GM19328 (cell line): ENCODE measurements at regions not wholly inside any gene's neighbourhood (a gene's known extent, or its start where the extent isn't known, plus 50 kb on each side); places are given as distances from the start of the nearest gene placed in this dataset.

Experiments
- ATAC-seq: cut with Tn5 transposase; IDR thresholded peaks from one replicate; pipeline ENCODE4 v1.9.1; 2021; ENCODE audit warnings: mild to moderate bottlenecking, moderate library complexity; ENCODE audit not compliant: unreplicated experiment

DNA sequence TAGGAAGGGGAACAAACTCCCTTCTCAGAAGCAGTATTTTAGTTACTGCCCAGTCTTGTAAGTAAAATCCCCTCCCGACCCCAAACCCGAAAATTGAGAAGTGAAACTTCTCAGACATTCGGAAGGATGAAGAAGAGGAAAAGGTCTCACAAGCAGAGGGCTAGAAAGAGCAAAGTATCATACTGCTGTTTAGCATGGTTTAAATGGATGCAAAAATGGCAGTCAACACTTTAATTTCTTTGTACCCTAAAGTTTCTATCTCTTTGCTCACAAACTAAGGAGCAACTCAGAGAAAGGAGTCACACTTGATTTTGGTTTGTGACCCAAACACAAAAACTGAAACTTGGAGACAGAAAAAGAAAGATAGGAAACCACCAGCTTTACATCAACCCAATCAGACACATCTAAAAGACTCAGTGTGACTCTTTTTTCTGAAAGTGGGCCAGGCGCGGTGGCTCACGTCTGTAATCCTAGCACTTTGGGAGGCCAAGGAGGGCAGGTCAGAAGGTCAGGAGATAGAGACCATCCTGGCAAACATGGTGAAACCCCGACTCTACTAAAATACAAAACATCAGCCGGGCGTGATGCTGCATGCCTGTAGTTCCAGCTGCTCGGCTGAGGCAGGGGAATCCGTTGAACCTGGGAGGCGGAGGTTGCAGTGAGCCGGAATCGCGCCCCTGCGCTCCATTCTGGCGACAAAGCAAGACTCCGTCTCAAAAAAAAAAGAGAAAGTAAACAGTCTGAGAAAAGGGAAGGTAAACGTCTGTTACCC lies 63.2 kb upstream of the ATP11B start:
- peak; percentile 79 for ATAC-seq

DNA sequence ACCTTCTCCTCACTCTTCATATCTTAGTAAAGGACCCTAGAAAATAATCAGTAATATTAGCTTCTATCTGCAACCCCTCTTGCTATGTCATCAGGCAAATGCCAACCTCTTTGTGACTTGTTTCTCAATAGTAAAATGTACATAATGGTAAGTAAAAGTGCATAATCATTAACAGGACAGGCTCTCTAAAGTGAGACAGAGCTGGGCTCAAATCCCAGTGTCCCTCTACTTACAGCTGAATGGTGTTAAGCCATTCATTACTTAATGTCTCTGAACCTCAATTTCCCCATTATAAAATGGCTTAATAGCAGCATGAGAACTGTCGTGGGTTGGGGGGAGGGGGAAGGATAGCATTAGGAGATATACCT lies 62.6 kb upstream of the ATP11B start:
- no peak for ATAC-seq

DNA sequence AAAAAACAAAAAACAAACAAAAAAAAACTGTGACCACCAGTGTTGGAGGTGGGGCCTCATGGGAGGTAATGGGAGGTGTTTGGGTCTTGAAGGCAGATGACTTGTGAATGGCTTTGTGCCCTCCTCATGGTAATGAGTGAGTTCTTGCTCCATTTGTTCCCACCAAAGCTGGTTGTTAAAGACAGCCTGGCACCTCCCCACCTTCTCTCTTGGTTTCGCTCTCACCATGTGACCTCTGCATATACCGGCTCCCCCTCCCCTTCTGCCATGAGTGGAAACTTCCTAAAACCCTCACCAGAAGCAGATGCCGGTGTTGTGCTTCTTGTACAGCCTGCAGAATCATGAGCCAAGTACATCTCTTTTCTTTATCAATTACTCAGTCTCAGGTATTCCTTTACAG lies 61.5 kb upstream of the ATP11B start:
- ATAC-seq: no peak

DNA sequence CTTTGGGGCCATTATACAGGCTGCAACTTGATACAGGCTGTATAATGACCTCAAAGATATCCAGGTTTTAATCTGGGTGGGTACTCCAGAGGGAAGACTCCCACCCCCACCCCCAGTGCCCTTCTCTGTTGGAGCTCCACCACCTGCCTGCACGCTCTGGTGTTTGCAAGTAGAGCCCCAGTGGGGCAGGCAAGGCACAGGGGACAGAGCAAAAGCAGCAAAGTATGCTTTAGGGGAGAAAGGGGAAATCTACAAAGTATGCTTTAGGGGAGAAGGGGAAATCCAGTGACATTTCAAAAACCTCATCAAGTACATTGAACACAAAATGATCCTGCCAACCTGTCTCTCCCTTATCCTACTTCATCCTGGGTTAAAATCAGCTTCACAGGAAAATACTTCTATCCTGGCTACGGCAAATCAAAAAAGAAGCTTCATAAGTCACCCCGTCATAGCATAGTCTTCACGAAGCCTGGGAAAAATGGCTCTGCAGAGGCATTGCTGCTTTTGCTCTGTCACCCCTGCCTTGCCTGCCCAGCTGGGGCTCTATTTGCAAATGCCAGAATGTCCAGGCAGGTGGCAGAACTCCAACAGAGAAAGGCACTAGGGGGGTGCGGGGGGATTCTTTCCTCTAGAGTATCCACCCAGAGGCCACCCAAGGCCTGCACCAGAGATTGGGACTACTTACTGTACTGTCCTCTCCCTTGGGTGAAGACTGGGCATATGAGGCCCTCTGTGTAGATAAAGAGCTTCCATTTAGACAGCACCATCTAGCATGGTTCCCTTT lies 60.9 kb upstream of the ATP11B start:
- ATAC-seq: no peak

- no peak for ATAC-seq
Observed at GRCh38 chr3:182735672-182736071, 57.6 kb upstream of the ATP11B start.

DNA sequence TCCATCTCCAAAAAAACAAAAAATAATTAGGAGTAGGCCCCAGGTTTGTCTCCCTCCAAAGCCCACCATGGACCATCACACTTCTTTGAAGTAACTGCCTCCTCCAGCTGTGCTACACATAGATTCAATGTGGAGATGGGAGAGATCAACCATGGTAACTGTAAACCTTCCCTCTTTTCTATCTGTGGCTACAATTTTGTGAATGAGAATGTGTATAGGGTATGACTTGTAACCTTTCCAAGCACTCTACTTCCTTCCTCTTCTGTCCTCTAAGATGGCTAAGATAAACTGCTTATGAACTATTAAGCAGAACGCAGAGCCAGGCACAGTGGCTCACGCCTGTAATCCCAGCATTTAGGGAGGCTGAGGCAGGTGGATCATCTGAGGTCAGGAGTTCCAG lies 55.5 kb upstream of the ATP11B start:
- no peak for ATAC-seq

DNA sequence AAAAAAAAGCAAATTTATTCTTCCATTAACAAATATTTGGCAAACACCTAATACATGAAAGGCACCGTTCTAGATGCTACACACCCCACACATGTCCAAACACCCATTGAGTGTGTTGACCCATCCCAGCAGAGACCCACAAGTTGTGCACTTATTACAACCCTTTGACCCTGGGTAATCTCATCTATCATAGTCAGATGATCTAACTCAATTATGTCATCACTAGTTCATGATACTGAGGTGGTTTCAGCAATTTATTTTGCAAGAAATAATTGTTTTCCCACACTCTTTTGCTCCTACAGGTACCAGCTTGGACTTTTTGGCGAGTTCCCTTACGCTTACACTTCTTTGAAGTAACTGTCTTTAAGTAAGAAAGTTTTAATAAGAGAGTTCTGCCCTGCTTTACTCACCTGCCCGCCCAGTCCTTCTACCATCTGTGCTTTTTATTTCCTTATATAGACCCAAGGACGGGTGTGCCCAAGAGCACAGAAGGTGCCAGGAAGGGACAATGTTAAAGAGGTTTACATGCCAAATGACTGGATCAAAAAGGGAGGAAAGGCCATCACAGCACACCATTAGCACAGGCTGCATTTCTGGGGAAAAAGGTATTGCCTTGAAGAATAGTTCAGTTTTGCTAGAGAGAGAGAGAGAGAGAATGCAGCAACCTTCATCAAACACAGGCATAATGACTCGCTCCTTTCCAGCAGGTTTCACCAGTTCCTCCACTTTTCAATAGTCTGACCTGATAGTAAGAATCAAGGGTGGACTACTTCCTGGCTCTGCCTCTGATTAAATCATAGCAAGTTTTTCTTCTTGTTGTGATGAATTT lies 54.5 kb upstream of the ATP11B start:
- no peak for ATAC-seq

GRCh38 chr3:182739619-182740018 lies 53.7 kb upstream of the ATP11B start:
- no peak for ATAC-seq

- no peak for ATAC-seq
Observed at GRCh38 chr3:182740710-182741109, 52.6 kb upstream of the ATP11B start.

GRCh38 chr3:182741214-182741613 lies 52.1 kb upstream of the ATP11B start:
- no peak for ATAC-seq
